GM12873 (cell line): ENCODE measurements at regions not wholly inside any gene's neighbourhood (a gene's known extent, or its start where the extent isn't known, plus 50 kb on each side); places are given as distances from the start of the nearest gene placed in this dataset.

Experiments used
- TF ChIP-seq, protein P1 (sequence below): IDR thresholded peaks from 2 replicates; pipeline ENCODE4 v1.5.1; 2012; ENCODE audit warnings: low read depth, mild to moderate bottlenecking, moderate library complexity, low read length, control low read depth; ENCODE audit not compliant: insufficient read depth; ENCODE audit errors: missing control alignments

DNA sequence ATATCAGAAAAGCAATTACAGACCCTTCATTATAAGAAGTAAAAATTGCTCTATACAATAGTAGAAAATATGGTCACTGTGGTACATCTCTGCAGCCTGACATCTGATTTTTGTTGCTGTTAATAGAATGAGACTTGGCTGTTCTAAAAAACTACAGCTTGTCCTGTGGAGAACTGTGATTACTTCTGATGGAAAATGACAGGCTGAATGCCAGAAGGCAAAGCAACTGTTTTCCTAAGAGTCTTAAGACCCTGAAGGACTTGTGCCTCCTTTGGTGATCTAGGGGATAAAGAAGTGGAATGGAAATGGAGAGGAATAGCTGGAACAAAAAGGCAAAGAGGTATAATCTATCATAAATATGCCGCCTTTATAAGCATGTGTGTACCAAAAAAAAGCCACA is 314.8 kb downstream of the BCHE start:
- TF ChIP-seq, protein P1, sequence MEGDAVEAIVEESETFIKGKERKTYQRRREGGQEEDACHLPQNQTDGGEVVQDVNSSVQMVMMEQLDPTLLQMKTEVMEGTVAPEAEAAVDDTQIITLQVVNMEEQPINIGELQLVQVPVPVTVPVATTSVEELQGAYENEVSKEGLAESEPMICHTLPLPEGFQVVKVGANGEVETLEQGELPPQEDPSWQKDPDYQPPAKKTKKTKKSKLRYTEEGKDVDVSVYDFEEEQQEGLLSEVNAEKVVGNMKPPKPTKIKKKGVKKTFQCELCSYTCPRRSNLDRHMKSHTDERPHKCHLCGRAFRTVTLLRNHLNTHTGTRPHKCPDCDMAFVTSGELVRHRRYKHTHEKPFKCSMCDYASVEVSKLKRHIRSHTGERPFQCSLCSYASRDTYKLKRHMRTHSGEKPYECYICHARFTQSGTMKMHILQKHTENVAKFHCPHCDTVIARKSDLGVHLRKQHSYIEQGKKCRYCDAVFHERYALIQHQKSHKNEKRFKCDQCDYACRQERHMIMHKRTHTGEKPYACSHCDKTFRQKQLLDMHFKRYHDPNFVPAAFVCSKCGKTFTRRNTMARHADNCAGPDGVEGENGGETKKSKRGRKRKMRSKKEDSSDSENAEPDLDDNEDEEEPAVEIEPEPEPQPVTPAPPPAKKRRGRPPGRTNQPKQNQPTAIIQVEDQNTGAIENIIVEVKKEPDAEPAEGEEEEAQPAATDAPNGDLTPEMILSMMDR, result no peak

DNA sequence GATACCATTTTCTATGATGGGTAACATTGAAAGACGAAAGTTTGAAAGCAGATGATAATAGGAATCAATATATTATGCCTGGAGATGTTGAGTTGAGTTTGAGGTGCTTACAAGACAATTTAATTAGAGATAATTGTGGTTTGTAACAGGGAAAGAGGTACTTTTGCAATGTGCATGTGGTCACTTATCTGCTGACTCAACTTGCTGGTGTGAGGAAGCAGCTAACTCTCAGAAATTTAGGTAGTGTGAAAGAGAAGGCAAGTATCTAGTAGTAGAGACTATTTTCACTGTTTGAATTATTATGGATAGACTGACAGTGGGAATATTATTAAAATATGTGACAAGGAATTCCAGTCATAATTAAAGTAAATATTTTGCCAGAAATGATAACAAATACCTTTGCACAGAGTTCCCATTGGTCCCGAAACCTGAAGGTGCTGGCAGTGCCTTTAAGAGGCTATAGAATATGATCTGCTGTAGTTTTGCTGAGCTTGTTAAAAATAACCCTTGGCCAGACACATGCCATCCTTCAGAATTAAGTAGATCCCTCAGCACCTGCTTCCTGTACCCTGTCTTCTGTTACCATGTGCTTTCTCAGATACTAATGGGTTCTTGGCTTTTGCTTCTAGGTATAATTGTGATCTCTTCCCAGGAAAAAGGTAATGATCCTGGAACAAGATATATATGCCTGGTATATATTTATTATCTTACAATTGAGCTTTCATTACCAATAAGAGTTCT is 315.9 kb downstream of the BCHE start:
- TF ChIP-seq, protein P1, result no peak

DNA sequence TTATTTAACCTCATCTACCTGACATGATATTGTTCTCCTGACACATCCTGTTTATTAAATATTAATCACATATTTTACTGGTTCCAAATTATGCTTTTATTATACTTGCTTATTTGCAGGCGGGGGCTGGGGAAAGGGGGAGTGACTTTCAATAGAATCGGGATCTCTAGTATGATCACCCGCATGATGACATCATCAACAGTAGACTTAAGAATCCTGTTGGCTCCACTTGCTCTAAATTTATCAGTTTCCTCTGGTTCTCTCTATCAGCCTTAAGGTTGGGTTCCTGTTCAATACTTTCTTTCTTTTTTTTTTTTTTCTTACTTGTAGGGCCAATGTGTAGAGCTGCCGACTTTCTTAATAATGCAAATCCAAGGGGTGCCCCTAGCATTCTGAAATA is 317.5 kb downstream of the BCHE start:
- TF ChIP-seq, protein P1, result no peak

DNA sequence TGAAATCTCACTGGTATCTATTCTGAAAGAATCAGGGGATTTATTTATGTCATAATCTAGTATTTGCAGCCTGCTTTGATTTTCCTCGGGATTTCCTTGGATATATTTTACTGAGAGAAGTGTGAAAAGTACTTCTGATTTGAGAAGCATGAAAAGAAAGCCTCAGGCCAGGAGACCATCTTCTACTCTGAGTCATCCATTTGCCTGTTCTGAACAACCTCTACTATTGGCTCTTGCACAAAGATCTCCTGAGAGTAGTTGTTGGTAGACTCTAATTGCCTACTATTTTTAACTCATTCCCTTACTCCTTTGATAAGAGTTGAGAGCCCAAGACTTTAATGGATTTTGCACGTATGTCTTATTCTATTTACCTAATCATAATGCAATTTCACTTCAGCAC is 318.9 kb downstream of the BCHE start:
- TF ChIP-seq, protein P1, result no peak

DNA sequence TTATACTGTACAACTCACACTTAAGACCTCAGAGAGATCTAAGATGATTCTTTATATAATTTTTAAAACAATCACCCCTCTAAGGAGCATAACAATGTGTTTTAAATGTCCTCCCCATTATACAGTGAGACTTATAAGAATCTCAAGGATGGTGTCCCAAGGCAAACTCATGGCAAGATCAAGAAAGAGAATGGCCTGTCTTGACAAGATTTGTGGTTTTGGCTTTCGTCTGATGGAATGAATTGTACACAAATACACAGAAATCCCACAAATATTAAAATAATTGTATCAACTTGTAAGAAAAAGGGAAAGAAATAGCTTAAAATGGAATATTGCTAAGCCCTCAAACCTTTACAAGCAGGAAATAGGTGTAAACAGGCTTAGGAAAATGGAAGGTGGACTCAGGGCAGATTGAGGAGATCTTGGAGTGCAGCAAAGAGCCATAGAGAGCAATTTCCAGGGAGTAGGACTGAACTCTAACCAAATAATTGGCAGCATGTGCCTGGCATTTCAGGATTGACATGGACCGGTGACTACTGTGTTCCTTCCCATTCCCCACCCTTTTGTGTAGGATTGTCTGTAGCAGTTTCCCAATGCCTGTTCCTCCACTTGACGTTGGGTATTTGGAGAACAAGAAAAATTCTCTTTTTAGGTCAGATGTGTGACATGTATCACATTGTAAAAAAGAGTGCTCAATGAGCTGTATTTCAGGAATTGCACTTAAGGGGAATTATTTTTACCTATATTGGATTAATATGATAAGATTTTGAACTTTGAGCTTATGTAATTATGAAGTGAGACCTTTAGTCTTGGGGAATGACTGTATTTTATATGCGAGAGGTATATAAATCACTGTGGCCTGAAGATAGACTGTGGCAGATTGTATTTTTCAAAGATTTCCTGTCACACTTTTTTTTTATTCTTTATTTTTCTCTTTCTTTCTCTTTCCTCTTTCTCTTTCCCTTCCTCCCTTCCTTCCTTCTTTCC is 317.8 kb upstream of the SLITRK3 start:
- TF ChIP-seq, protein P1, result no peak

DNA sequence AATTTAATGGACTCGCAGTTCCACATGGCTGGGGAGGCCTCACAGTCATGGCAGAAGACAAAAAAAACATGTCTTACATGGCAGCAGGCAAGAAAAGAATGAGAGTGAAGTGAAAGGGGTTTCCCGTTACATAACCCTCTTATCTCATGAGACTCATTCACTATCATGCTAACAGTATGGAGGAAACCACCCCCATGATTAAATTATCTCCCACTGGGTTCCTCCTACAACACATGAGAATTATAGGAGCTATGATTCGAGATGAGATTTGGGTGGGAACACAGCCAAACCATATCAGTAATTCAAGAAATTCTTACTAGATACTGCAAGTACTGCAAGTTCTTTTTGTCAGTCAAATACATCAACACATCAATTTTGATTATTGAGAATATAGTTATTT is 311.4 kb upstream of the SLITRK3 start:
- TF ChIP-seq, protein P1, result no peak

DNA sequence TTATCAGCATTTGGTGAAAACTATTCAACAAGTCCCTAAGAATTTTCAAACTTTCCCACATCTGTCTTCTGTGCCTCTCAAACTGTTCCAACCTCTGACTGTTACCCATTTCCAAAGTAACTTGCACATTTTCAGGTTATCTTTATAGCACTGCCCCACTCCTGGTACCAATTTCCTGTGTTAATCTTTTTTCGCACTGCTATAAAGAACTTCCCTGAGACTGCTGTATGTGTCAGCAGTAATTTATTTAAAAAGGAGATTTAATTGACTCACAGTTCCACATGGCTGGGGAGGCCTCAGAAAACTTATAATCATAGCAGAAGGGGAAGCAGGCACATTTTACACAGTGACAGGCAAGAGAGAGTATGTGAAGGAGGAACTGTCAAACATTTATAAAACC is 310.9 kb upstream of the SLITRK3 start:
- TF ChIP-seq, protein P1, result no peak
